Activated CD4-positive, alpha-beta T cell treated with anti-CD3 and anti-CD28 coated beads, Interleukin-2, amount 50 U/mL, for 48 hours (primary cell): ENCODE measurements at regions not wholly inside any gene's neighbourhood (a gene's known extent, or its start where the extent isn't known, plus 50 kb on each side); places are given as distances from the start of the nearest gene placed in this dataset.
A peak's percentile ranks its signal among the peaks of the same experiment; 100 is the strongest.
"Not testable (repeated sequence)": the region's sequence is repeated elsewhere in the genome, so short reads cannot be mapped to it uniquely, and the experiment has no call there.

Experiments used
- DNase-seq, 2 experiments: peaks; one replicate each; pipeline ENCODE4 v3.0.0-alpha.2; 2020

GRCh38 chr1:47491341-47491753, 53.5 kb downstream of the FOXD2 start:
- DNase-seq: no peak

GRCh38 chr1:47495176-47495713, 57.4 kb downstream of the FOXD2 start:
- DNase-seq: no peak

GRCh38 chr1:47498551-47498950, 60.7 kb downstream of the FOXD2 start:
- DNase-seq: no peak

DNA sequence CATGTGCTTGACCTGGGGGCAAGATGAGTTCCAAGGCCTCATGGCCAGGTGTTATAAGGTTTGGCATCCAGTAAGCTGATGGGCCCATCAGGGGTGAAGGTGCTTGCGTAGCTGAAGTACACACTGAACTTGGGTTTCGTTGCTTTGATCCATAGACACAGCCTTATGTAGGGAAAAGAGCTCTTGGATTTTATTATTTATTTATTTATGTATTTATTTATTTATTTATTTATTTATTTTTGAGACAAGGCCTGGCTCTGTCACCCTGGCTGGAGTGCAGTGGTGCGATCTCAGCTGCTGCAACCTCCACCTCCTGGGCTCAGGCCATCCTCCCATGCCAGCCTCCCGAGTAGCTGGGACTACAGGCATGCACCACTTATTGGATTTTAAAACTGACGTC, 63.2 kb downstream of the FOXD2 start:
- no peak for DNase-seq

DNA sequence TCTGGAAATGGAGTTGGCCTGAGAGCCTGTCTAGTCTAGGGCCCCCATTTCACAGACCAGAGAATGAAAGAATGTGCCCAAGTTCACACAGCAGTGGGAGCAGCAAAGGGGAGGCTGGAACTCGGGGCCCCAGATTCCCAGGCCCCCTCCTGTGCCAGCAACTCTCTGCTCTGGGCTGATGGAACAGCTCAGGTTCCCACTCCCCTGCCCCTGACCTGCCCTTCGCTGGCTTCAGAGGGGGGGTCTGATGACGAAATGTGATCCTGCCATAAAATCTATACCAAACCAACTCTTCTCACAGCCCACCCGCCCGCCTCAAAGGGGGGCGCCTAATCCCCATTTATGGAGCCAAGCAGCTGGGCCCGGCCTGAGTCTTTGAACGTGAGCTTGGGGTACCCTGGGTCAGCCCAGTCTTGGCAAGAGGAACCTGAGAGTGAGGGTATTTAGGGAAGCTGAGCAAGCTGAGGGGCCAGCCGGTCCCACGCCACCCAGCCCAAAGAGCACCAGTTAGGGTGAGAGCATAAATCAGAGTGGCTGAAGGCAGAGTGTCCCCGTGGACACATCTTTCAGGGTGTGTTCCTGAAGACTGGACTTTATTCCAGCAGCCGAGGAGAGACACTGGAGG, 65.0 kb downstream of the FOXD2 start:
- no peak for DNase-seq

- DNase-seq: not testable (repeated sequence)
Observed at GRCh38 chr1:47504840-47505239, 67.0 kb downstream of the FOXD2 start.

GRCh38 chr1:47505267-47505666, 67.4 kb downstream of the FOXD2 start:
- DNase-seq: no peak

GRCh38 chr1:47506053-47506452, 68.2 kb downstream of the FOXD2 start:
- DNase-seq: no peak

- DNase-seq: peak in 1 of 2 experiments; percentile 5
Observed at GRCh38 chr1:47507144-47507543, 69.3 kb downstream of the FOXD2 start.

- DNase-seq: peak; percentile 43 to 56
Observed at GRCh38 chr1:47507881-47508701, 70.2 kb downstream of the FOXD2 start.

- no peak for DNase-seq
Observed at GRCh38 chr1:47508702-47509431, 71.0 kb downstream of the FOXD2 start.

DNA sequence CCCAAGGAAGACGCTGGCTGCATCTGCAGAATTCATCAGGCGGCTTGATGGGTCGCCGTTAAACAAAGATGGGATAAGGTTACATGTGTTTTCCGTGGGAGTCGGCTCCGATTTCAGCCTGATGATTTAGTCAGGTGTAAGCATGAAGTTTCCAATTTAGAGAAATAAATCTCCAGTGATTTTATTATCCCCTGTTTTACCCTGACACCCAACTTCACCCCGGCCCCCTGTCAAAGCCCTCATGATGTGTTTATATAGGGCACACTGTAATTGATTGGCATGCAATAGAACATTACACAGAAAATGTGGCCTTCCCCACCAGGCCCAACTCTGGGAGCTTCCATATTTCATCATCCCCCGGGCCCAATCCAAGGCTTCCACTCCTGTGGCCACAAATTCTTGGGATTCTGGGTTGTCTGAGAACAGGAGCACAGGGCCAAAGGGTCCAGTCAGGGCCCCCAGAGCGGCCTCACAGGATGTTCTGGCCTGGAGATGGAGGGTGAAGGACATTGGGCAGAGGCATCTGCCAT, 72.5 kb downstream of the FOXD2 start:
- no peak for DNase-seq

DNA sequence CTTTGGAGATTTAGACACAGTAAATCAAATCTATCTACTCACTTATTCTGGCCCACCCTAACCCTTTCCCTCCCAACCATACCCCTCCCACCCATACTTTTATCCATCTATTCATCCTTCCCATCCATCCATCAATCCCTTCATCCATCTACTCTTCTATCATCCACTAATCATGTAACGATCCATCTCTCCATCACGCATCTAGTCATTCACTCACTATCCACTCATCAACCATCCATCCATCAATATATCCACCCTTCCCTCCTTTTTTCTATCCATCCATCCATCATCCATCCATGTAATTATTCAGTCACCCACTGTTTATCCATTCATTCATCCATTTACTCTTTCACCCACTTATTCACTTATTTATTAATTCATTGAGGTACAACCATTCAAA, 74.0 kb downstream of the FOXD2 start:
- DNase-seq: no peak

GRCh38 chr1:47513393-47513792, 75.5 kb downstream of the FOXD2 start:
- DNase-seq: no peak

DNA sequence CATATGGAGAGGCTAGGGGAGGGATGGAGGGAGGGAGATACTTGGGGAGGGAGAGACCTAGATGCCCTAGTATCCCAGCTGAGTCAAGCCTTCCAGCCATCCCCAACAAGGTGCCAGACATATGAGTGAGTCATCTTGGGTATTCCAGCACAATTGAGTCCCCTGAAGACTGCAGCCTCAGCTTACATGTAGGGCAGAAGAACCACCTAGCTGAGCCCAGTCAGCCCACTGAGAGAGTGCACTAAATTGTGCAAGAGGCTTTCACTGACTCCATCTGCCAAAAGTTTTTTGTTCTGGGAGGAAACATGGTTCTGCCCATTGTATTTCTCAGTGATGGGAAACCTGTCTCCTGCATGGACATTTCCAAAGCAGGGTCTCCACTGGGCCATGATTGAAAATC, 76.4 kb downstream of the FOXD2 start:
- DNase-seq: no peak

GRCh38 chr1:47515164-47515789, 77.4 kb downstream of the FOXD2 start:
- no peak for DNase-seq

- DNase-seq: no peak
Observed at GRCh38 chr1:47517946-47518345, 80.1 kb downstream of the FOXD2 start.

- no peak for DNase-seq
Observed at GRCh38 chr1:47519491-47519890, 81.6 kb downstream of the FOXD2 start.

DNA sequence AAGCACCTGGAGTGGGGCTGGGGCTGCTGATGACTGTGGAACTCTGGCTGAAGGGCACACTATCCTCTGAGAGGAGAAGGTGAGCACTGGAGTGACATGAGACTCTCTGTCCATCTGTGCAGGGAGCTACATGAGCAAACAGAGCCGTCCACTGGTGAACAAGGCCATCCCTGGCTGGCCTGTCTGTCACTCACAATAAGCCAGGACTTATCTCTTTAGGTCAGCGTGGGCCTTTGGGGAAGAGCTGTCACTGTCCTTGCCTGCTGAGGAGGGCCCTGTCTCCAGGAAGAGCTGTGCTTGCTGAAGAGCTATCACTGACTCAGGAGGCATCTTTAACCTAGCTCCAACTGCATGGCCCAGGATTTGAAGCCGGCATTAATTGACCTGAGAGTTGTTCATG, 82.1 kb downstream of the FOXD2 start:
- DNase-seq: no peak

DNA sequence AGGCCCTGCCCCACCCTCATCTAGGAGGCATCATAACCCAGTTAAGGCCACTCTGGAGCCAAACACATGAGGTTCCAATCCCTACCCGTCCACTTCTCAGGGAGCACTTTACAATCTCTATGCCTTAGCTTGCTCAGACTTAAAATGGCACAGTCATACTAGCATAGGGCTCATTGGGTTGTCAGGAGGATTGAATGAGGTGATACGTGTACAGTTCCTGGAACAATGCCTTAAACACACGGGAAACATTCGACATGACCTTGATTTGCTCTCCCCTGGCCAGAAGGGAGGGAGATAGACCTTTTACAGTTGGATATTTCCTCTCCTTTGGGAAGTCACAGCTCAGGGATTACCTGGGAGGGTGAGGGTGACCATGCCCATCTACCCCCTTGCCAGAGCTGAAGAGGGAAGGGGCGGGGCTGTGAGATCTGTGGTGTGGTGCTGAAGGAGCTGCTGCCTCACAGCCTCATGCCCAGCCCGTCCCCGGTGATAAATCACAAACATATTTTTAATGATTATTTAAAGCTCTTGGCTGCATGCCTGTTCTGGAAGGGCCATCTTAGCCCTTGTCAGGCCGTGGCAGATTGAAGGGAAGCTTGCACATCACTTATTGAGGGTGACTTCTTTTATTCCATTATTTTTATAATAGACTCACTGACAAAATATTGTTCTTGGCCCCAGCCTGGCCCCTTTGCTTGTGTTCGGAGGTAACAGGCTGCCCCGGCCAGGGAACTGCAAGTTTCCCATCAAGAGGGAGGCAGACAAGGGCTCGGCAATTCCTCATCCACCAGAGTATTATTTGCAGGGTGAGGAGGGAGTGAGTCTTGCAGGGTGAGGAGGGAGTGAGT, 83.4 kb downstream of the FOXD2 start:
- DNase-seq: no peak

- no peak for DNase-seq
Observed at GRCh38 chr1:47522935-47523834, 85.3 kb downstream of the FOXD2 start.
